BLaER1 (cell line): ENCODE measurements at regions not wholly inside any gene's neighbourhood (a gene's known extent, or its start where the extent isn't known, plus 50 kb on each side); places are given as distances from the start of the nearest gene placed in this dataset.

ENCODE experiments used
- H3K27ac ChIP-seq: shearing (Covaris generic); formaldehyde crosslinking; 2 replicates; pipeline ENCODE4 v1.8.1; 2022
- H3K27me3 ChIP-seq: shearing (Covaris generic); formaldehyde crosslinking; 2 replicates; pipeline ENCODE4 v1.8.1; 2022
- H3K36me3 ChIP-seq: shearing (Covaris generic); formaldehyde crosslinking; 2 replicates; pipeline ENCODE4 v1.8.1; 2022
- H3K4me1 ChIP-seq: shearing (Covaris generic); formaldehyde crosslinking; 2 replicates; pipeline ENCODE4 v1.8.1; 2022
- H3K4me2 ChIP-seq: shearing (Covaris generic); formaldehyde crosslinking; 2 replicates; pipeline ENCODE4 v1.8.1; 2022
- H3K4me3 ChIP-seq: shearing (Covaris generic); formaldehyde crosslinking; 2 replicates; pipeline ENCODE4 v1.8.1; 2022
- H3K9ac ChIP-seq: shearing (Covaris generic); formaldehyde crosslinking; 2 replicates; pipeline ENCODE4 v1.8.1; 2022
- H3K9me3 ChIP-seq: shearing (Covaris generic); formaldehyde crosslinking; 2 replicates; pipeline ENCODE4 v1.8.1; 2022
- H4K20me1 ChIP-seq: shearing (Covaris generic); formaldehyde crosslinking; 2 replicates; pipeline ENCODE4 v1.8.1; 2022
- Cebpa-rat ChIP-seq: shearing (Covaris generic); IDR thresholded peaks from 2 replicates; pipeline ENCODE4 v1.8.1; 2022

DNA sequence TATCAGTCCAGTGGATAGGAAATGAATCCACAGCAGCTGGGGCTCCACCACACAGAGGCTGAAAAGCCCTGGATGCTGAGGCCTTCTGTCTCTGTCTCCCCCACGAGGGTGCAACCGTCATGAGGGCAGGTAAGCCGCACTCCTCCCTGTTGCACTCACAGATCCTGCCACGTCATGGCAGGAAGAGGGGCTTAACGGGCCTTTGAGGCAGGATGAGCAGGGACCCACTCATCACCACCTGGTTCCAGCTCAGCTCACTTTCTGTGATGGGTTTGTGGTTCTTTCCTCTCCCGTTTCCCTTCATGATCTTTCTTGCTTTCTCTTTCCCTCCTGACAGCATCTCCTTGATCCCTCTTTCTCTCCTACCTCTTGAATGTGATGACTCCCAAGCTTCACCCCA lies 575.2 kb downstream of the CCDC171 start:
- Histone ChIP-seq H3K4me1 (no peaks in the 10 kb centered on the region), H3K27me3 (no peaks in the 10 kb centered on the region)
- no peak for TF ChIP-seq Cebpa-rat

DNA sequence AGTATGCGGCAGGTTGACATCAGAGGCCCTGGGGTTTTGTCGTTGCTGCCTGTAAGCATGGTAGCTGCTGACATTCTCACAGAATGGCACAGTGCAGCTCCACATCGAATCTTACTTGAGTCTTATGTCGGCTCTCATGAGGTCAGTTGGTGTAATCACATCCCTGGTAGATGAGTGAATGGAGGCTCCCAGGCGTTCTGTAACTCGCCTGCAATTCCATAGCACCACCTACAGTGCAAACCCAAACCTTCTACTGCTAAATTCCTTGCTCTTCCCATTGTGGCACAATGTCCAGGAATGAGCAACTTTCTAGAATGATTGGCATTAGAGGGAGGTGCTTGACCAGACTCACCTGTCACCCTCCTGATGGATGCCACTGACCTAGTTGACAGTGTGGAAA lies 578.4 kb downstream of the CCDC171 start:
- Histone ChIP-seq H3K4me2 (no peak overlapping the region), H4K20me1 (no peaks in the 10 kb centered on the region), H3K4me1 (no peaks in the 10 kb centered on the region), H3K9ac (no peak overlapping the region), H3K9me3 (no peaks in the 10 kb centered on the region), H3K27me3 (no peaks in the 10 kb centered on the region), H3K4me3 (no peak overlapping the region), H3K36me3 (no peaks in the 10 kb centered on the region), H3K27ac (no peak overlapping the region)
- no peak for TF ChIP-seq Cebpa-rat

More for the DNA sequence above, 575.2 kb downstream of the CCDC171 start:
- Histone ChIP-seq H3K36me3 (no peaks in the 10 kb centered on the region), H3K4me3 (no peak overlapping the region), H3K4me2 (no peak overlapping the region), H3K9ac (no peak overlapping the region), H3K27ac (no peak overlapping the region), H3K9me3 (no peaks in the 10 kb centered on the region), H4K20me1 (no peaks in the 10 kb centered on the region)

DNA sequence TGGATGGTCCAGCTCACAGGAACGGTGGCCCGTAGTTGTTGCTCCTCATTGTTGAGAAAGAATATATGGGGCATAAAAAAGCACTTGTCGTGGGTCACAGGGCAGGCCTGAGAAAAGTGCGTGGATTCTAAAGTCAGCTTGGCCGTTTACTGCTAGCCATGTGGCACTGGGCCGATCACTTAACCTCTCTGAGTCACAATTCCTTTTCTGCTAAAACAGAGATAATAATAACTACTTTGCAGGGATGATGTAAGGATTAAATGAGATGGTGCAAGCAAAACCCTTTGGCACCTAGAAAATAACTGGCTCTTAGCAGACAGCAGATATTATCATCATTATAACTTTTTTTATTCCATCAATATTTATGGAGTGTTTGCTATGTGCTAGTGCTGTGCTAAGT lies 579.7 kb downstream of the CCDC171 start:
- H3K27me3 ChIP-seq, result no peaks in the 10 kb centered on the region
- H3K36me3 ChIP-seq, result no peaks in the 10 kb centered on the region
- no peaks in the 10 kb centered on the region for H3K9me3 ChIP-seq
- no peak overlapping the region for H3K27ac ChIP-seq
- H3K4me2 ChIP-seq, result no peak overlapping the region
- TF ChIP-seq Cebpa-rat, result no peak
- no peak overlapping the region for H3K9ac ChIP-seq
- H3K4me1 ChIP-seq, result no peaks in the 10 kb centered on the region
- no peaks in the 10 kb centered on the region for H4K20me1 ChIP-seq
- no peak overlapping the region for H3K4me3 ChIP-seq

DNA sequence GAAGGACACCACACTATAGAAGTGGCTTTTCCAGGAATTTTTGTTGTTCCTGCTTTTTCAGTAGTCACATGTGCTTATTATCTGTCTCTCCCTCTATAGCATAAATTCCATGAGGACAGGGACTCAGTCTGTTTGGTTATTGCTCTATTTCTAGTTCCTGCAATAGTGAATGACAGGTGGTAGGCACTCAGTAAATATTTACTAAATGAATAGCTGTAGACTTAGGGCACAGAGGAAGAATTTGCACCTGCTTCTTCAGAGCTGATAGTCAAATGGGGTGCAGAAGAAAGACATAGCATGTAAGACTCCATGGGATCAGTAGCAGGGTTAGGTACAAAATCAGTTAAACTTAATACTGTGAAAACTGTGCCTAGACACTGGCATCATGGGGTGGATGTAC lies 580.2 kb downstream of the CCDC171 start:
- H3K4me1 ChIP-seq, result no peaks in the 10 kb centered on the region
- no peaks in the 10 kb centered on the region for H3K36me3 ChIP-seq
- H4K20me1 ChIP-seq, result no peaks in the 10 kb centered on the region
- H3K27ac ChIP-seq, result no peak overlapping the region
- H3K9ac ChIP-seq, result no peak overlapping the region
- no peak for TF ChIP-seq Cebpa-rat
- no peaks in the 10 kb centered on the region for H3K9me3 ChIP-seq
- no peak overlapping the region for H3K4me3 ChIP-seq
- no peak overlapping the region for H3K4me2 ChIP-seq
- no peaks in the 10 kb centered on the region for H3K27me3 ChIP-seq

DNA sequence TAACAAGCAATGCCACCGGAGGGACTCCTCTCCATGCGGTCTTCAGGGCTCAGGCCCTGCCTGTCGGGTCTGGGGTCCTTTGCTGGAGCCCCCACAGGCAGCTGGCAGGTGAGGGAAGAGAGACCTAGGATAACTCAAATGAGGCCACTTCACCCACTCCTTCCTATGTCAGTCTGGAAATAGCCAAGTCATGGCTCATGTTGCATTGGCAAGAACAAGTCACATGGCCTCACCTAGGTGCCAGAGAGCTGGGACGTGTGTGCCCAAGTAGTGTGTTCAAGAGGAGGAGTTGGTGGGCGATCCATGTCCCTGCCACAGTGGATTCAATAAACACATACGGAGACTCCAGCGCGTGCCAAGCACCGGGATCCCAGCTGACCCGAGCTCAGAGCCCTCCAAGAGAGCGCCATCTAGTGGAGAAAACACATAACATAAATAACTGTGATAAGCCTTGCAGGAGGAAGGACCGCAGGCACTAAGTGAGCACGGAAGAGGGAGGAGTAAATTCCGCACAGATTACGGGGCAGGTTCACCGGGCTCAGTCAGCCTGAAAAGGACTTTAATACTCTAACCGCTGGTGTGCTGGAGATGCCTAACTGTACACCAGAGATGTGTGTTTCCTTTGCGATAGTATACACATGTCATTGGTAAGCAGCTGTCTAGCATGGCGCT lies 580.8 kb downstream of the CCDC171 start:
- Histone ChIP-seq H3K27me3 (no peaks in the 10 kb centered on the region), H3K27ac (no peak overlapping the region), H3K4me3 (no peak overlapping the region), H3K36me3 (no peaks in the 10 kb centered on the region), H3K9me3 (no peaks in the 10 kb centered on the region), H3K4me1 (no peaks in the 10 kb centered on the region), H3K9ac (no peak overlapping the region), H3K4me2 (no peak overlapping the region), H4K20me1 (no peaks in the 10 kb centered on the region)
- no peak for TF ChIP-seq Cebpa-rat

DNA sequence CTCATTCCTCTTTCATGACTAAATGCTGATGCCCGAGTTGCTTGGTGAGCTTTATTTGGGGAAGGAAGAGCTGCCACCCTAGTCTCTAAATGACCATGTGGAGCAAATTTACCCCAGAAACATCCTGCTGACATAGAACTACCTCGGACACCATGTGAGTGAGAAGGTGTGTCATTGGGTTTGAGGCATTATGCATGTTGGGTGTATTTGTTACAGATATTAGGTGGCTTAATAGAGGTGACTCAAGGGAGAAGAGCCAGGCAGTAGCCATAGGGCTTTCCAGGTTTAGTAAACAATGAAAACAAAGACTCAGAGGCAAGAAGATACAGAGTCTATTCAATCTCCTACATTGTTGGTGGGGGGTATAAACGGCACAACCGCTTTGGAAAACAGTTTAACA lies 581.5 kb downstream of the CCDC171 start:
- Histone ChIP-seq H3K27ac (no peak overlapping the region), H3K9ac (no peak overlapping the region), H3K4me3 (no peak overlapping the region), H3K9me3 (no peaks in the 10 kb centered on the region), H3K27me3 (no peaks in the 10 kb centered on the region), H4K20me1 (no peaks in the 10 kb centered on the region), H3K4me2 (no peak overlapping the region), H3K36me3 (no peaks in the 10 kb centered on the region), H3K4me1 (no peaks in the 10 kb centered on the region)
- no peak for TF ChIP-seq Cebpa-rat

DNA sequence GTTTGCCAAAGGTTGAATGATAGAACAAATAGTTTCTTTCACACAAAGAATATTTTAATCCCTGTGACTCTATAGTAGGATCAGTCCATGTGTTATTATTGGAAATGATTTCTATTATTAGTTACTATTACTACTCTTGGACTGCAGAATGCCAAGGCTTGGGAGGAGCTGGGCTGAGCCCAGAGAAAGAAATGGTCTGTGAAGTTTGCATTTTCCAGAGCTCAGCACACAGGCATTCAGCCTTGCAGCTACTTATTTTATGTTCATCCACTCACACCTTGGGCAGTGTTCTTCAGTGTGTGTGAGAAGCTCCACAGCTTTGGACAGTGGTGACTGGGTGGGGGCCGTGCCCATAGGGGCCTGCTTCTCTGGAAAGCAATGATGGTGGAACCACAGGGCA lies 583.1 kb downstream of the CCDC171 start:
- Histone ChIP-seq H3K36me3 (no peaks in the 10 kb centered on the region), H3K9ac (no peak overlapping the region), H3K27ac (no peak overlapping the region), H3K4me1 (no peaks in the 10 kb centered on the region), H4K20me1 (no peaks in the 10 kb centered on the region), H3K27me3 (no peaks in the 10 kb centered on the region), H3K9me3 (no peaks in the 10 kb centered on the region), H3K4me3 (no peak overlapping the region), H3K4me2 (no peak overlapping the region)
- no peak for TF ChIP-seq Cebpa-rat

DNA sequence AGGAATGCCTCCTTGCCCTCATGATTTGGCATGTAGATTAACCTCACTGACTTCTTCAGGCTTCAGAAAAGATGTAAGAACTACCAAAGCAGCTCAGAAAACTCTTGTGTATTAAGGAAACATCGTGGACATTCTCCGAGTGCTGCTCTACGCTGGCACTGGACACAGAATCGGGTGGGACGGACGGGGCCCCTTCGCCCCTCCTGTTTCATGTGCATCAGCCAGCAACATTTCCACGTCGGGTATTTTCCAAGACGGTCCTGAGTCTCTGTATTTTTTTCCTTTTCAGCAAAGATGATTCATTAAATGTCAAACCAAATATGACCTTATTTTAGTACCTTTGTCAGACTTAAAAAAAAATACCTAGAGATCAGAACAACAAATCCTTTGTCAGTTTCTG lies 583.6 kb downstream of the CCDC171 start:
- Histone ChIP-seq H3K9me3 (no peaks in the 10 kb centered on the region), H3K27me3 (no peaks in the 10 kb centered on the region), H3K27ac (no peak overlapping the region), H3K9ac (no peak overlapping the region), H3K4me2 (no peak overlapping the region), H3K4me3 (no peak overlapping the region), H3K36me3 (no peaks in the 10 kb centered on the region), H3K4me1 (no peaks in the 10 kb centered on the region), H4K20me1 (no peaks in the 10 kb centered on the region)
- no peak for TF ChIP-seq Cebpa-rat

DNA sequence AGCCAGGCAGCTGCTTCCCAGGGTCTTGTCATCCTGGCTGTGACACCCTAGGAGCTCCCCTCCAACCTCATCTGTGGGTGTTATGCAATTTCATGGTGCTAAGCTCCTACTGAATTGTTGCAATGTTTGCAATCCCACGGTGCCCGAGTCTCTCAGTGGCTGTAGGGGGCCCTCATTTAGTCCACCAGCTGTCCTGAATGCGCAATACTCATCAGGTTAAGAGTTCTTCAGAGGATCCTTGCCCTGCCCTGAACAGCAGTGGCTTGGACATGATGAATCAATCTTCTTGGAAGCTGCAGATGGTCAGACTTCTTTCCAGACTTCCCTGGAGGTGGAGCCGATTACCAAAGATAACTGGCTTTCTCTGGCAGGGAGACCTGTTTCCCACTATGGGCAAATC lies 584.1 kb downstream of the CCDC171 start:
- no peak for TF ChIP-seq Cebpa-rat
- H3K27me3 ChIP-seq, result no peaks in the 10 kb centered on the region
- no peaks in the 10 kb centered on the region for H3K36me3 ChIP-seq
- no peaks in the 10 kb centered on the region for H4K20me1 ChIP-seq
- H3K4me1 ChIP-seq, result no peaks in the 10 kb centered on the region
- H3K27ac ChIP-seq, result no peak overlapping the region
- H3K4me2 ChIP-seq, result no peak overlapping the region
- H3K9ac ChIP-seq, result no peak overlapping the region
- no peak overlapping the region for H3K4me3 ChIP-seq
- H3K9me3 ChIP-seq, result no peaks in the 10 kb centered on the region

DNA sequence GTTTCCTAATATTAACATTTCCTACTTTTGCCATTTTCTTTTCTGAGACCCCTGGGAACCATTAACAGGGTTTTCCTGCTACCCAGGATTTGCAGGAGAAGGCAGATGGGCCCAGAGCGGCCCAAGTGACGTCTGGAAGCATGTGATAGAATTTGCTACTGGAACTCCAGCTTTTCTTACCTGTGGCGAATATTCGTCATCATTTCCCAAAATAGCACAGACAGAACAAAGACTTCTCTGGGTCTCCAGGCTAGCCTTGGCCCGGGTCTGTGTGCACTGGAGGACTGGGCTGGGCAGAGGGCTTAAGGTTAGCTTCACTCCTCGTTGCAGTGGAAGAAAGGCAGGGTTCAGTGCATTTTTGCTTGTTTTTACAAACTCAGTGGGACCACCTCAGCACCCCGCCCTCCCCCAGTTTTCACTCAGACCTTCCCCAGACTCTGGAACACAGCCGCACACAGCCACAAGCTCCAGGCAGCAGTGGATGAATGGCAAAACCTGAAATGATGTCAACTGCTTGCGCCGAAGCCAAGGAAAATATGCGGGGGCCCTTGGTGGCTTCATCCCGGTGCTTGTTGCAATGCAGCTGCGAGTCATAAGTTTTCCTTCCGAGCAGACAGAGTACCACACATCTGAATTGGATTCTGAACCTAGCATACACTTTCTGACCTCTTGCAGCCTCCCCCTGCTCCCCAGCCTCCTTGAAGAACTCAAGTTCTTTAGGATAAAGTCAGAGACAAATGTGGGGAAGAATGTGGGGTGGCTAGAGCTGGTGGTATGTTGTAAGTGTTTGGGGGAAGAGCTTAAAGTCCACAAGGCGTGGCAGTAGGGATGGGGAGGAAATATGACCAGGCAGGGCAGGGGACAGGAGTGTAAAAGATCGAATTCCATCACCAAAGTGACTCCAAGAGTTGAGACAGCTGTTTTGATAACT lies 586.0 kb downstream of the CCDC171 start:
- no peak for TF ChIP-seq Cebpa-rat
- no peaks in the 10 kb centered on the region for H4K20me1 ChIP-seq
- H3K4me2 ChIP-seq, result no peak overlapping the region
- H3K27me3 ChIP-seq, result no peaks in the 10 kb centered on the region
- H3K27ac ChIP-seq, result no peak overlapping the region
- H3K9ac ChIP-seq, result no peak overlapping the region
- no peak overlapping the region for H3K4me3 ChIP-seq
- H3K4me1 ChIP-seq, result no peaks in the 10 kb centered on the region
- H3K36me3 ChIP-seq, result no peaks in the 10 kb centered on the region
- no peaks in the 10 kb centered on the region for H3K9me3 ChIP-seq
